Stimulated activated CD4-positive, alpha-beta T cell treated with anti-CD3 and anti-CD28 coated beads, Interleukin-1b, Interleukin-23, amount 100 ng/mL, for 24 hours (primary cell): ENCODE measurements at regions not wholly inside any gene's neighbourhood (a gene's known extent, or its start where the extent isn't known, plus 50 kb on each side); places are given as distances from the start of the nearest gene placed in this dataset.

Experiments
- DNase-seq, 4 experiments: peaks; one replicate each; pipeline ENCODE4 v3.0.0-alpha.2; 2020; ENCODE audit warnings: low read depth in 4 of 4, low spot score in 1 of 4

DNA sequence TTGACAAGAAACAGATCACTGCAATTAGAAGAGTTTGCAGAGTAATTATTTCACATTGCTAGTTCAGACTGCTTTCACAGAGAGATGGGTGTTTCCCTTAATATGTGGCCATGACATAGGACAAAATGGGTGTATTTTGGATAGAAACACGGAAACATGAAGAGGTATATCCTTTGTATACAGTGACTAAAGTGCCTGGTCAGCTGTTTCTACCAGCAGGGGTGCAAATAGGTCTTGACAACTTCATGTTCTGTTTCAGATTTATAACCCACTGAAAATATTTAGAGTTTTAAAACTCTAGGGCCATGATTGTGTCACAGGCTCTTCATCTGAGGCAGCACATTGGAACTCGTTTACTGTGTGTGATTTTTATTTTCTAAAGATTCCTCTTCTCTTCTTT lies 357.1 kb upstream of the TNP1 start:
- DNase-seq, result no peak

DNA sequence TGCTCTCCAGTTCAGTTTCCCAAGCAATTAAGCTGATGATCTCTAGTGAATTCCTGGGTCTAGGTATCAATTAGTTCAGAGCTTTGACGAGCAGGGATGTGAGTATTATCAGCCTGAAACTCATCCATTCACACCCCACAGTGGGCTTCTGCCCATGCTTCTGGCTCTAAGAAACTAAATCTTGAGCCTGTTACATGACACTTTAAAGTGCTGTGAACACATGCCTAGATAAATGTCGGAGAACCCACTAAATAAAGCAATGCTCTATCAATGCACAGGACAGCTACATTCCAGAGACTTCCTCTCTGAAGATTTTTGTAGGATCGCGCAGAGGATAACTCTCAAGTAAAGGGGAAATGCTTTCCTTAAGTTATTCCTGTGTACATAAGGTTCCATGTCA lies 356.5 kb upstream of the TNP1 start:
- DNase-seq, result no peak

GRCh38 chr2:217215877-217216276 lies 356.0 kb upstream of the TNP1 start:
- no peak for DNase-seq

- no peak for DNase-seq
Observed at GRCh38 chr2:217208867-217209266, 349.0 kb upstream of the TNP1 start.

GRCh38 chr2:217207699-217208010 lies 347.8 kb upstream of the TNP1 start:
- DNase-seq, result no peak

DNA sequence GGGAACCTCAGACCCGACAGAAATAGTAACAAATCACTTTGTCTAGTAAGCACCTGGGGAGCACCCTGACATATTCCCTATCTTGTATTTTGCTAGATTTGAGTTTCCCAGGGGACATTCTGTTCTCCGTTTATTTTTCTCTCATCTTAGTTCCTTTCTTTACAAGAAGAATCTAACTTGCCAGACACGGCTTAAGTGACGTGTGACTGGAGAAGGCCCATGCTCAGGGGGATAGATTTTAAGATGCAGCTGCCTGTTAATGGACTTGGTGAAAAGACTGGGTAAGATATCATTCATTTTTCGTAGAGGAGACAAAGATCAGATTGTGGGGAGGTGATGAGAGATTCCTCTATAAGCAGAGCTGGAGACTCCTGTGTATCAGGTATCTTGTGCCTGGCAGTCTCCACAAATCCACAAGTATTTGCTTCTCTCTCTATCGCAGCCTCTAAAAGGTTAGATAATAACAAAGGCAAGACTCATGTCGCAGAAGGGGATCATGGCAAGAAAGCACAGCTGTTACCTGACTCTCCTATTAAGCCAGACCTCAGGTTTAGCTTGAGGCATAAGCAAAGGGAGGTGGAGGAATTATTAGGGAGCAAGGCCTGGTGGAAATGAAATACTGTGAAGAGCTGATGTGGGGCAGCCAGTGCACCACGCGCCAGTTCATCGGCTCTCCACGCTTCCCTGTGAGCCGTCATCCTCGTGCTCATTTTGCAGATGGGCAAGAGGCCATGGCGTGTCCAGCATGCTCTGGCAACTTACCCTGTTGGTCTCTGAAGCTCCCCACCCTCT lies 347.2 kb upstream of the TNP1 start:
- no peak for DNase-seq

GRCh38 chr2:217206016-217206725 lies 346.3 kb upstream of the TNP1 start:
- DNase-seq, result no peak

DNA sequence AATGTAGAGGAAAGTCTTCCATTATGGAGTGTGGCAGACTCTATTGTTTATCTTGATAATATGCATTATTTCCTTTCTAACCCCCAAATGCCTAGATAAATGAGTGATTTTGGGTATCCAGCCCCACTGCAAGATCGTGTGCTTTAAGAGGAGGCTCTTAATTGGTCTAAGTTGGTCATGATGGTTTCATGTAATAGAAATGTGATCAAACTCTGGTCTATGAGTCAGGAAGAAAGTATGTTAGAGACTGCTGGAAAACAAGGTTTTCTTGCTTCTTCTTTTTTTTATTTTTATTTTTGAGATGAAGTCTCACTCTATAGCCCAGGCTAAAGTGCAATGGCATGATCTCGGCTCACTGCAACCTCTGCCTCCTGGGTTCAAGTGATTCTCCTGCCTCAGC lies 344.5 kb upstream of the TNP1 start:
- no peak for DNase-seq

- DNase-seq, result no peak
Observed at GRCh38 chr2:217203086-217203485, 343.2 kb upstream of the TNP1 start.

GRCh38 chr2:217199255-217199630 lies 339.4 kb upstream of the TNP1 start:
- no peak for DNase-seq

DNA sequence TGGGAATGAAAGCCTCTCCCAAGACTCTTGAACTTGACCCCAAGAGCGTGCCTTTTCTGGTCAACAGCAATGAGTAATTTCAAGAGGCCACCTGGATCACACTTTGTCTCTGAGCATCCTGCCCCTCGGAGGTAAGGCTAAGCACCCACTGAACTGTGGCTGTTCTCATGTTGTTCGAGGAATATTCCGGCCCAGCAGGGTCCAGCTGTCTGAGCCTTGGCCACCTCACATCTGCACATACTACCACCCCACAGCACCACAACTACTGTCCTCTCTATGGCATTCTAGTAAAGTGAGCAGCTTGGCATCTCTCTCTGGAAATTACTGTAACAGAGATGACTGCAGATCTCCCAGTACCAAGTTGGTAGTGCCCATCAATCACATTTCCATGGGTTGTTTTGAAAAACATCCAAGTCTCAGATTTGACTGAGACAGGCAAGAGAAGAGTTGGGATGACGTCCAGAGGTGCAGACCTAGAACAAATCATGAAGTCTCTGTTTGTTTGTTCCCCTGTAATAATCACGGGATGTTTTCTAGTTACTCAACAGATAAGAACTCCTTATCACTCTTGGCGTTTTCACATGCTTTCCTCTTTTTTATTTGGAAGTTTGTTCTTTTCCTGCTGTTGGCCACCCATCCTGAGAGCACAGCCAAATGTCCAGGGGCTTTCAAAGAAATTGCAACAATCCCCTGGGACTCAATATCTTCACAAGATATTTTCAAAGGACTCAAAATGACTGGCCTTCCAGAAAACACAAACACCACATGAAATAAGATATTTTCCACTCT lies 336.0 kb upstream of the TNP1 start:
- DNase-seq, result no peak

GRCh38 chr2:217195016-217195415 lies 335.2 kb upstream of the TNP1 start:
- no peak for DNase-seq

GRCh38 chr2:217193431-217194340 lies 333.8 kb upstream of the TNP1 start:
- no peak for DNase-seq

DNA sequence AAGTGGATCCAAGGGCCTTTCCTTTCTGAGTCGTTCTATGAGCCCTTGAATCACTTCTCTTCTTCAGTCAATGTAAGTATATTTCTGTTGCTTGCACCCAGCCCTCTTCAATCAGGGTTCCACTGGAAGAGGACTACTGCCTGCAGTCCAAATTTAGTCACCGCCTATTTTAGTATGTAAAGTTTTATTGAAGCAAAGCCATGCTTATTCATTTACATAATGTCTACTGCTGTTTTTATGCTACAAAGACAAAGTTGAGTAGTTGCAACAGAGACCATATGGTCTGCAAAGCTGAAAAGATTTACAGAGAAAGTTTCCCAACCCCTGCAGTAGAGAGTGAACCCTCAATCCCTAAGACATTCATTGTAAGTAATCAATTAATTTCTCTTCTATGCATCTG lies 332.5 kb upstream of the TNP1 start:
- no peak for DNase-seq

GRCh38 chr2:217189747-217190146 lies 329.9 kb upstream of the TNP1 start:
- DNase-seq, result no peak

- DNase-seq, result no peak
Observed at GRCh38 chr2:217189131-217189530, 329.3 kb upstream of the TNP1 start.

GRCh38 chr2:217186668-217187159 lies 326.9 kb upstream of the TNP1 start:
- DNase-seq, result no peak

DNA sequence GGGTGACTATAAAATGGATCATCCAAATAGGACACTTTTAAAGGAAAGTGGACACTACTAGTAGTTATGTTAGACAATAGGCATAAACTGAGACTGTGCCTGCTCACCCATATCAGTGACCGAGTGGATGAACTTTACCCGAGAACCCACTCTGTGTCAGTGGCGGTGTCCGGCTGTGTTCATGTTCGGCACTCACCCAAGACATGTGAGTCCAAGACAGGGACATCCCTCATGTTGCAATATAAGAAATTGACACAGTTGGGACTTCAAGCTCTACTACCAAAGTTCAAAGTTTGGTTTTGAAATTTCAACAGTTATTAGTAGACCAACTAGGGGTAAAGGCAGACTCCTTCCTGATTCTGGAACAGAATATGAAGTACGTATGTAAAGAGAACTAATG lies 326.3 kb upstream of the TNP1 start:
- no peak for DNase-seq

DNA sequence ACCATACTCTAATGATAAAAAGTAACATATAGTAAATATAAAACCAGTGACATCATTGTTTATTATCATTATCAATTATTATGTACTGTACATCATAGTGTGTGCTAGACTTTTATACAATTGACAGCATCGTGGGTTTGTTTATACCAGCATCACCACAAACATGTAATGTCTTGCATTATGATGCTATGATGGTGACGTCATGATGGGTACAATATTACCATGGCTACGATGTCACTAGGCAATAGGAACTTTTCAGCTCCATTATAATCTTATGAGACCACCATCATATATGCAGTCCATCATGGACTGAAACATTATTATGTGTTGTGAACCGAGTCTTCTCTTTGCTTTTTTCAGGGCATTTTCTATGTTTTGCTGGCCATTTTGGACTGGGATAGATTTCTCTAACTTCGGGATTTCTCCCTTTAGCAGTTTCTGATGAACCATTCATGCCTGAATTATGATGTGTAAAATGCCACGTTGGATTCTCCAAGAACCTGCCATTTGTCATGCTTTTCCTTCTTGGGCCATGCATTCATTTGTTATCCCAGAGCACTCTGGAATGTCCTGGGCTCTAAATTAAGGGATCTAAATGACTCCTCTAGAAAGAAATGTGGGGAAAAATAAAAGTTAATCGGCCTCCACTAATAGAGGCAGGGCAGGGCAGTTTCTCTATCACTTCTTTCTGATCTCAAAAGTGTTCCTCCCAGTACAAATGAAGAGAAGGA lies 325.6 kb upstream of the TNP1 start:
- DNase-seq, result no peak

DNA sequence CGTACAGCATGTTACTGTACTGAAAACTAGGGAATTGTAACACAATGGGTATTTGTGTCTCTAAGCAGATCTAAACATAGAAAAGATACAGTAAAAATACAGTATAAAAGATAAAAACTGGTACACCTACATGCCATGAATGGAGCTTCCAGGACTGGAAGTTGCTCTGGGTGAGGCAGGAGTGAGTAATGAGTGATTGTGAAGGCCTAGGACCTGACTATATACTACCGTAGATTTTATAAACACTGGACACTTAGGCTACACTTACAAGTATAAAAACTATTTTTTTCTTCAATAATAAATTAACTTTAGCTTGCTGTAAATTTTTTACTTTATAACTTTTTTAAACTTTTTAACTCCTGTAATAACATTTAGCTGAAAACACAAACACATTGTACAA lies 324.4 kb upstream of the TNP1 start:
- DNase-seq, result no peak
